SK-N-SH (cell line): ENCODE measurements at regions not wholly inside any gene's neighbourhood (a gene's known extent, or its start where the extent isn't known, plus 50 kb on each side); places are given as distances from the start of the nearest gene placed in this dataset.

Source experiments
- CTCF ChIA-PET: fragments of 300-600, 350-600 bp; formaldehyde crosslinking; extraction: SDS; loops from one replicate; lab custom pipeline; 2021; lab: Yijun Ruan, JAX
- POLR2A ChIA-PET: fragments of 350-600 bp; sonication (Branson Sonifier 250); formaldehyde crosslinking; extraction: SDS; loops from one replicate; lab custom pipeline; 2020; ENCODE audit warnings: antibody characterized with exemption, inconsistent platforms; lab: Yijun Ruan, JAX
- DNase-seq: peaks from one replicate; pipeline ENCODE4 v3.0.0; 2012
- H2AFZ ChIP-seq: fragments of 200-600 bp; sonication (generic); 2 replicates; pipeline ENCODE4 v1.8.1; 2016; ENCODE audit warnings: antibody characterized with exemption, mild to moderate bottlenecking, low read depth
- H3F3A ChIP-seq: fragments of 200-600 bp; sonication (generic); replicated peaks from 2 replicates; pipeline ENCODE3; 2016; ENCODE audit warnings: antibody characterized with exemption, mild to moderate bottlenecking; ENCODE audit not compliant: insufficient read depth
- H3K27ac ChIP-seq, 2 experiments: fragments of 200-500 bp in 1 of 2; fragments of 200-600 bp in 1 of 2; sonication (Bioruptor generic) in 1 of 2; sonication (generic), shearing (Covaris generic) in 1 of 2; 2 replicates each; pipeline versions ENCODE4 v1.5.1 to v1.6.1; 2014 to 2016; ENCODE audit warnings: low read depth in 2 of 2, inconsistent platforms in 1 of 2, low read length in 1 of 2, mild to moderate bottlenecking in 1 of 2, mixed read lengths in 1 of 2
- H3K27me3 ChIP-seq: fragments of 200-600 bp; sonication (generic), shearing (Covaris generic); 2 replicates; pipeline ENCODE4 v1.6.1; 2016; ENCODE audit warnings: mixed run types; ENCODE audit not compliant: insufficient read depth
- H3K36me3 ChIP-seq, 2 experiments: fragments of 200-500 bp in 1 of 2; fragments of 200-600 bp in 1 of 2; sonication (Bioruptor generic) in 1 of 2; sonication (generic) in 1 of 2; replicated peaks in 1 of 2; 2 replicates each; pipeline versions ENCODE3 to v1.5.1; 2014 to 2016; ENCODE audit warnings: low read length in 1 of 2, mild to moderate bottlenecking in 1 of 2; ENCODE audit not compliant: insufficient read depth in 2 of 2, control insufficient read depth in 1 of 2
- H3K4me1 ChIP-seq, 2 experiments: fragments of 200-500 bp in 1 of 2; fragments of 200-600 bp in 1 of 2; sonication (Bioruptor generic) in 1 of 2; sonication (generic), shearing (Covaris generic) in 1 of 2; 2 replicates each; pipeline versions ENCODE4 v1.5.1 to v1.6.1; 2014 to 2016; ENCODE audit warnings: low read depth in 1 of 2, low read length in 1 of 2, mixed run types in 1 of 2; ENCODE audit not compliant: insufficient read depth in 2 of 2, control insufficient read depth in 1 of 2
- H3K4me2 ChIP-seq: fragments of 200-600 bp; sonication (generic), shearing (Covaris generic); 2 replicates; pipeline ENCODE4 v1.6.1; 2017; ENCODE audit warnings: mixed run types
- H3K4me3 ChIP-seq, 2 experiments: fragments of 200-500 bp in 1 of 2; fragments of 200-600 bp in 1 of 2; sonication (Bioruptor generic) in 1 of 2; sonication (generic), shearing (Covaris generic) in 1 of 2; 2 replicates each; pipeline versions ENCODE4 v1.5.1 to v1.8.1; 2014 to 2016; ENCODE audit warnings: low read depth in 2 of 2, inconsistent platforms in 1 of 2, low read length in 1 of 2, mild to moderate bottlenecking in 1 of 2, mixed read lengths in 1 of 2, moderate library complexity in 1 of 2
- H3K79me2 ChIP-seq: fragments of 200-600 bp; sonication (generic); 2 replicates; pipeline ENCODE4 v1.8.1; 2017; ENCODE audit warnings: mild to moderate bottlenecking; ENCODE audit not compliant: insufficient read depth
- H3K9ac ChIP-seq: fragments of 200-600 bp; sonication (generic); 2 replicates; pipeline ENCODE4 v1.6.1; 2017; ENCODE audit warnings: mixed run types
- H3K9me2 ChIP-seq: fragments of 200-600 bp; sonication (generic); 2 replicates; pipeline ENCODE4 v1.6.1; 2017; ENCODE audit warnings: mixed run types
- H3K9me3 ChIP-seq: fragments of 200-600 bp; sonication (generic); 2 replicates; pipeline ENCODE4 v1.6.1; 2017; ENCODE audit warnings: mixed run types, mild to moderate bottlenecking, moderate library complexity
- H4K20me1 ChIP-seq: fragments of 200-600 bp; sonication (generic); 2 replicates; pipeline ENCODE4 v1.6.1; 2017; ENCODE audit warnings: mild to moderate bottlenecking, mixed run types; ENCODE audit not compliant: insufficient read depth
- CHD2 ChIP-seq: fragments of 150-350 bp; IDR thresholded peaks from 2 replicates; pipeline ENCODE4 v1.6.1; 2018; ENCODE audit warnings: low read length; ENCODE audit not compliant: partially characterized antibody
- EZH2phosphoT487 ChIP-seq: fragments of 200-600 bp; sonication (generic); IDR thresholded peaks from 2 replicates; pipeline ENCODE4 v1.6.1; 2017; ENCODE audit warnings: low read depth, mixed run types, mild to moderate bottlenecking, antibody characterized with exemption, moderate library complexity, borderline replicate concordance
- FOSL2 ChIP-seq: IDR thresholded peaks from 2 replicates; pipeline ENCODE4 v1.4.0; 2012; ENCODE audit warnings: low read depth, mild to moderate bottlenecking, moderate library complexity, borderline replicate concordance
- GABPA ChIP-seq: IDR thresholded peaks from 2 replicates; pipeline ENCODE4 v1.4.0; 2012; ENCODE audit warnings: low read depth, mild to moderate bottlenecking
- GATA2 ChIP-seq: sonication (generic); formaldehyde crosslinking; IDR thresholded peaks from 2 replicates; pipeline ENCODE4 v1.5.0; 2020; ENCODE audit warnings: mild to moderate bottlenecking, missing genetic modification reagents
- MEF2A ChIP-seq: IDR thresholded peaks from 2 replicates; pipeline ENCODE4 v1.4.0; 2012; ENCODE audit warnings: low read depth, borderline replicate concordance
- MXI1 ChIP-seq: IDR thresholded peaks from 2 replicates; pipeline ENCODE4 v1.6.1; 2012; ENCODE audit warnings: mild to moderate bottlenecking, low read depth, low read length, improper control_type of control experiment
- NFIC ChIP-seq: IDR thresholded peaks from 2 replicates; pipeline ENCODE4 v1.4.0; 2012; ENCODE audit warnings: borderline replicate concordance
- POLR2AphosphoS5 ChIP-seq: IDR thresholded peaks from 2 replicates; pipeline ENCODE4 v1.6.1; 2012; ENCODE audit warnings: low read depth, low read length
- RCOR1 ChIP-seq: fragments of 150-350 bp; IDR thresholded peaks from 2 replicates; pipeline ENCODE4 v1.6.1; 2017; ENCODE audit warnings: antibody characterized with exemption, low read length
- RFX5 ChIP-seq: IDR thresholded peaks from 2 replicates; pipeline ENCODE4 v1.6.1; 2012; ENCODE audit warnings: mild to moderate bottlenecking, improper control_type of control experiment, low read length
- RXRA ChIP-seq: IDR thresholded peaks from 2 replicates; pipeline ENCODE4 v1.4.0; 2012; ENCODE audit warnings: low read depth, mild to moderate bottlenecking, borderline replicate concordance
- SIN3A ChIP-seq: IDR thresholded peaks from 2 replicates; pipeline ENCODE4 v1.6.1; 2012; ENCODE audit warnings: low read depth, mild to moderate bottlenecking, low read length, moderate library complexity, borderline replicate concordance
- TCF12 ChIP-seq: IDR thresholded peaks from 2 replicates; pipeline ENCODE4 v1.4.0; 2012
- YY1 ChIP-seq: IDR thresholded peaks from 2 replicates; pipeline ENCODE4 v1.4.0; 2012; ENCODE audit warnings: low read depth, mild to moderate bottlenecking
- whole genome bisulfite sequencing: methylation state at CpG from one replicate; pipeline ENCODE4 v1.1.6; 2017; ENCODE audit warnings: low lambda C conversion rate; 5-methylcytosine and 5-hydroxymethylcytosine counted together
- TF ChIP-seq, protein P1 (sequence below): fragments of 200-600 bp; sonication (generic); IDR thresholded peaks from 2 replicates; pipeline ENCODE4 v1.6.1; 2017; ENCODE audit warnings: antibody characterized with exemption, mild to moderate bottlenecking, moderate library complexity
- TF ChIP-seq, protein P2 (sequence below): IDR thresholded peaks from 2 replicates; pipeline ENCODE4 v1.4.0; 2012; ENCODE audit warnings: low read depth
- TF ChIP-seq, protein P3 (sequence below): fragments of 150-350 bp; IDR thresholded peaks from 2 replicates; pipeline ENCODE4 v1.6.1; 2017; ENCODE audit warnings: antibody characterized with exemption, low read length, low read depth, borderline replicate concordance
- TF ChIP-seq, protein P4 (sequence below): IDR thresholded peaks from 2 replicates; pipeline ENCODE4; 2012
- TF ChIP-seq, protein P5 (sequence below): IDR thresholded peaks from 2 replicates; pipeline ENCODE4 v1.6.1; 2012; ENCODE audit warnings: mild to moderate bottlenecking, low read depth, low read length, moderate library complexity
- TF ChIP-seq, protein P6 (sequence below): IDR thresholded peaks from 2 replicates; pipeline ENCODE4 v1.4.0; 2012; ENCODE audit warnings: low read depth, borderline replicate concordance

DNA sequence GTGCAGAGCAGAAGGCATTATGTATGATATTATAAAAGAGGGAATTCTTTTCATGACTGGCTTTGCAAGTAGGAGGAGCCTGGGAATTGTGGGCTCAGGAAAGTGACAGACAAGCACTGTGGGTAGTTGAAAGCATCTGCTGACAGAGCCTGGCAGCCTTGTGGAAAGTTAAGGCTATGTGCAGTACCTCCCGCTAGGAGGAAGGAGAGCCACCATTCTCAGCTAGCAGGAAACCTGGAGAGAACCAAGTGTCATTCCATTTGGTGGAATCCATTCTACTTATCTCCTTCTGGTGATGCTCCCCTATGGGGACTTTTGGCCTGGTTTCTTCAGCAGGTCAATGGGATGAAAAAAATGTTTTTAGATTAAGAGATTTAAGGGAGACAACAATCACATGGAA, 81.8 kb downstream of the ASB9 start (continued):
- TF ChIP-seq, protein P1, sequence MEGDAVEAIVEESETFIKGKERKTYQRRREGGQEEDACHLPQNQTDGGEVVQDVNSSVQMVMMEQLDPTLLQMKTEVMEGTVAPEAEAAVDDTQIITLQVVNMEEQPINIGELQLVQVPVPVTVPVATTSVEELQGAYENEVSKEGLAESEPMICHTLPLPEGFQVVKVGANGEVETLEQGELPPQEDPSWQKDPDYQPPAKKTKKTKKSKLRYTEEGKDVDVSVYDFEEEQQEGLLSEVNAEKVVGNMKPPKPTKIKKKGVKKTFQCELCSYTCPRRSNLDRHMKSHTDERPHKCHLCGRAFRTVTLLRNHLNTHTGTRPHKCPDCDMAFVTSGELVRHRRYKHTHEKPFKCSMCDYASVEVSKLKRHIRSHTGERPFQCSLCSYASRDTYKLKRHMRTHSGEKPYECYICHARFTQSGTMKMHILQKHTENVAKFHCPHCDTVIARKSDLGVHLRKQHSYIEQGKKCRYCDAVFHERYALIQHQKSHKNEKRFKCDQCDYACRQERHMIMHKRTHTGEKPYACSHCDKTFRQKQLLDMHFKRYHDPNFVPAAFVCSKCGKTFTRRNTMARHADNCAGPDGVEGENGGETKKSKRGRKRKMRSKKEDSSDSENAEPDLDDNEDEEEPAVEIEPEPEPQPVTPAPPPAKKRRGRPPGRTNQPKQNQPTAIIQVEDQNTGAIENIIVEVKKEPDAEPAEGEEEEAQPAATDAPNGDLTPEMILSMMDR = no peak
- TF ChIP-seq, protein P2, sequence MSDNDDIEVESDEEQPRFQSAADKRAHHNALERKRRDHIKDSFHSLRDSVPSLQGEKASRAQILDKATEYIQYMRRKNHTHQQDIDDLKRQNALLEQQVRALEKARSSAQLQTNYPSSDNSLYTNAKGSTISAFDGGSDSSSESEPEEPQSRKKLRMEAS = no peak
- no peak for TF ChIP-seq YY1
- TF ChIP-seq MEF2A = no peak
- TF ChIP-seq RXRA = no peak
- no peak for TF ChIP-seq GATA2
- TF ChIP-seq MXI1 = no peak
- TF ChIP-seq, protein P3, sequence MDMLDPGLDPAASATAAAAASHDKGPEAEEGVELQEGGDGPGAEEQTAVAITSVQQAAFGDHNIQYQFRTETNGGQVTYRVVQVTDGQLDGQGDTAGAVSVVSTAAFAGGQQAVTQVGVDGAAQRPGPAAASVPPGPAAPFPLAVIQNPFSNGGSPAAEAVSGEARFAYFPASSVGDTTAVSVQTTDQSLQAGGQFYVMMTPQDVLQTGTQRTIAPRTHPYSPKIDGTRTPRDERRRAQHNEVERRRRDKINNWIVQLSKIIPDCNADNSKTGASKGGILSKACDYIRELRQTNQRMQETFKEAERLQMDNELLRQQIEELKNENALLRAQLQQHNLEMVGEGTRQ = no peak
- no peak for TF ChIP-seq EZH2phosphoT487
- no peak for TF ChIP-seq CHD2
- no peak for TF ChIP-seq RFX5
- no peak for TF ChIP-seq FOSL2
- TF ChIP-seq RCOR1 = no peak
- TF ChIP-seq SIN3A = no peak

DNA sequence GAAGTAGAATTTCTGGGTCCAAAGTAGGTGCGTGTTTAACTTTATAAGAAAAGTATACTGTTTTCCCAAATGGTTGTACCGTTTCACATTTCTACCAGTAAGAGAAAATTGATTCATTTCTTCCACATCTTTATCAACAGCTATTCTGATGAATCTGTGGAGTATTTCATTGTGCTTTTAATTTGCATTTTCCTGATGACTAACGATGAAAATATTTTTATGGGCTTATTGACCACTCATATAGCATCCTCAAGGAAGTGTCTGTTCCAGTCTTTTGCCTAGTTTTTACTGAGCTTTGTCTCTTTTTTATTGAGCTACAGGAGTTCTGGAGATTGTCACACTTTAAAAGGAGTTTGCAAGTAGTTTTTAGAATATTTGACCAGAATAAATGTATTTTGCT, 92.6 kb downstream of the ASB9 start:
- Histone ChIP-seq H3K9me2 (no peaks in the 10 kb centered on the region), H3K4me3 (no peak overlapping the region), H3K79me2 (no peaks in the 10 kb centered on the region), H3K27me3 (no peaks in the 10 kb centered on the region), H3K4me1 (no peaks in the 10 kb centered on the region), H3K4me2 (no peak overlapping the region), H3K27ac (no peak overlapping the region), H3F3A (no peaks in the 10 kb centered on the region), H3K9ac (no peak overlapping the region), H3K9me3 (no peaks in the 10 kb centered on the region), H4K20me1 (no peaks in the 10 kb centered on the region), H2AFZ (no peak overlapping the region), H3K36me3 (no peaks in the 10 kb centered on the region)
- 26% methylated on average over 3 of the region's 3 CpGs for WGBS
- ChIA-PET POLR2A (no interaction called here), CTCF (interaction anchor here (0.8 to 1.0 kb wide), 2 partner anchors 21 to 66 kb away, joined by 3 read pairs; no protein-coding TSS in a partner anchor)
- DNase-seq = no peak
- TF ChIP-seq, protein P4, sequence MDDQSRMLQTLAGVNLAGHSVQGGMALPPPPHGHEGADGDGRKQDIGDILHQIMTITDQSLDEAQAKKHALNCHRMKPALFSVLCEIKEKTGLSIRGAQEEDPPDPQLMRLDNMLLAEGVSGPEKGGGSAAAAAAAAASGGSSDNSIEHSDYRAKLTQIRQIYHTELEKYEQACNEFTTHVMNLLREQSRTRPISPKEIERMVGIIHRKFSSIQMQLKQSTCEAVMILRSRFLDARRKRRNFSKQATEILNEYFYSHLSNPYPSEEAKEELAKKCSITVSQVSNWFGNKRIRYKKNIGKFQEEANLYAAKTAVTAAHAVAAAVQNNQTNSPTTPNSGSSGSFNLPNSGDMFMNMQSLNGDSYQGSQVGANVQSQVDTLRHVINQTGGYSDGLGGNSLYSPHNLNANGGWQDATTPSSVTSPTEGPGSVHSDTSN = no peak
- TF ChIP-seq, protein P5, sequence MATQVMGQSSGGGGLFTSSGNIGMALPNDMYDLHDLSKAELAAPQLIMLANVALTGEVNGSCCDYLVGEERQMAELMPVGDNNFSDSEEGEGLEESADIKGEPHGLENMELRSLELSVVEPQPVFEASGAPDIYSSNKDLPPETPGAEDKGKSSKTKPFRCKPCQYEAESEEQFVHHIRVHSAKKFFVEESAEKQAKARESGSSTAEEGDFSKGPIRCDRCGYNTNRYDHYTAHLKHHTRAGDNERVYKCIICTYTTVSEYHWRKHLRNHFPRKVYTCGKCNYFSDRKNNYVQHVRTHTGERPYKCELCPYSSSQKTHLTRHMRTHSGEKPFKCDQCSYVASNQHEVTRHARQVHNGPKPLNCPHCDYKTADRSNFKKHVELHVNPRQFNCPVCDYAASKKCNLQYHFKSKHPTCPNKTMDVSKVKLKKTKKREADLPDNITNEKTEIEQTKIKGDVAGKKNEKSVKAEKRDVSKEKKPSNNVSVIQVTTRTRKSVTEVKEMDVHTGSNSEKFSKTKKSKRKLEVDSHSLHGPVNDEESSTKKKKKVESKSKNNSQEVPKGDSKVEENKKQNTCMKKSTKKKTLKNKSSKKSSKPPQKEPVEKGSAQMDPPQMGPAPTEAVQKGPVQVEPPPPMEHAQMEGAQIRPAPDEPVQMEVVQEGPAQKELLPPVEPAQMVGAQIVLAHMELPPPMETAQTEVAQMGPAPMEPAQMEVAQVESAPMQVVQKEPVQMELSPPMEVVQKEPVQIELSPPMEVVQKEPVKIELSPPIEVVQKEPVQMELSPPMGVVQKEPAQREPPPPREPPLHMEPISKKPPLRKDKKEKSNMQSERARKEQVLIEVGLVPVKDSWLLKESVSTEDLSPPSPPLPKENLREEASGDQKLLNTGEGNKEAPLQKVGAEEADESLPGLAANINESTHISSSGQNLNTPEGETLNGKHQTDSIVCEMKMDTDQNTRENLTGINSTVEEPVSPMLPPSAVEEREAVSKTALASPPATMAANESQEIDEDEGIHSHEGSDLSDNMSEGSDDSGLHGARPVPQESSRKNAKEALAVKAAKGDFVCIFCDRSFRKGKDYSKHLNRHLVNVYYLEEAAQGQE = no peak
- TF ChIP-seq TCF12 = no peak
- TF ChIP-seq, protein P6, sequence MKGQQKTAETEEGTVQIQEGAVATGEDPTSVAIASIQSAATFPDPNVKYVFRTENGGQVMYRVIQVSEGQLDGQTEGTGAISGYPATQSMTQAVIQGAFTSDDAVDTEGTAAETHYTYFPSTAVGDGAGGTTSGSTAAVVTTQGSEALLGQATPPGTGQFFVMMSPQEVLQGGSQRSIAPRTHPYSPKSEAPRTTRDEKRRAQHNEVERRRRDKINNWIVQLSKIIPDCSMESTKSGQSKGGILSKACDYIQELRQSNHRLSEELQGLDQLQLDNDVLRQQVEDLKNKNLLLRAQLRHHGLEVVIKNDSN = no peak
- no peak for TF ChIP-seq GABPA
- TF ChIP-seq NFIC = no peak
- TF ChIP-seq POLR2AphosphoS5 = no peak
- TF ChIP-seq RXRA = no peak
